Heart right ventricle (tissue), 16 donors: ENCODE measurements at regions not wholly inside any gene's neighbourhood (a gene's known extent, or its start where the extent isn't known, plus 50 kb on each side); places are given as distances from the start of the nearest gene placed in this dataset.

Experiments used
- ATAC-seq, 8 donors: fragments of 200-7000 bp; cut with Tn5 transposase; one replicate each; pipeline ENCODE4 v1.9.1; 2020; ENCODE audit warnings: mild to moderate bottlenecking in 8 of 8, moderate library complexity in 8 of 8, moderate number of reproducible peaks in 1 of 8
- DNase-seq, 2 donors: peaks; one replicate each; pipeline ENCODE4 v3.0.0-alpha.2; 2020
- H3K27ac ChIP-seq, 10 donors: fragments of 200-600 bp; sonication (generic) in 2 of 10; one replicate each; pipeline versions ENCODE4 v1.5.0 to v1.8.0; 2020 to 2022; ENCODE audit warnings: mild to moderate bottlenecking in 3 of 10
- H3K27me3 ChIP-seq, 7 donors: fragments of 200-600 bp; one replicate each; pipeline ENCODE4 v1.8.0; 2021 to 2022; ENCODE audit warnings: mild to moderate bottlenecking in 2 of 7
- H3K36me3 ChIP-seq, 9 donors: fragments of 200-600 bp; sonication (generic) in 1 of 9; one replicate each; pipeline versions ENCODE4 v1.5.0 to v1.8.0; 2020 to 2022; ENCODE audit warnings: mild to moderate bottlenecking in 2 of 9
- H3K4me1 ChIP-seq, 9 donors: fragments of 200-600 bp; sonication (generic) in 1 of 9; one replicate each; pipeline versions ENCODE4 v1.5.0 to v1.8.0; 2020 to 2022; ENCODE audit warnings: mild to moderate bottlenecking in 4 of 9
- H3K4me3 ChIP-seq, 10 donors: fragments of 200-600 bp; sonication (generic) in 2 of 10; one replicate each; pipeline versions ENCODE4 v1.5.0 to v1.8.0; 2020 to 2022; ENCODE audit warnings: mild to moderate bottlenecking in 7 of 10, moderate library complexity in 2 of 10
- H3K9me3 ChIP-seq, 11 donors: fragments of 200-600 bp in 10 of 11; sonication (generic) in 2 of 11; one replicate each; pipeline versions ENCODE4 v1.5.0 to v1.8.0; 2013 to 2022; ENCODE audit warnings: mild to moderate bottlenecking in 2 of 11, control low read depth in 1 of 11, moderate library complexity in 1 of 11
- WGBS, 2 donors: extraction: QIAGEN DNeasy Blood & Tissue Kit; methylation state at CpG; one replicate each; pipeline ENCODE4 v1.1.7; 2013; ENCODE audit warnings: inconsistent platforms in 1 of 2; 5-methylcytosine and 5-hydroxymethylcytosine counted together
- intact Hi-C, 10 donors: fragments of 100-400 bp; cut with DNase I; formaldehyde crosslinking; loops; one replicate each; pipeline versions ENCODE4 v1.11.1 to v1.14.2; 2022
- TF ChIP-seq, protein P1 (sequence below), 9 donors: fragments of 200-600 bp; sonication (generic) in 2 of 9; IDR thresholded peaks; one replicate each; pipeline versions ENCODE4 v1.5.0 to v1.8.0; 2021 to 2022; ENCODE audit warnings: antibody characterized with exemption in 9 of 9, mild to moderate bottlenecking in 5 of 9, moderate library complexity in 1 of 9
- donor health status: Arrhythmogenic right ventricular cardiomyopathy.
- donor health status: ischemic (EF 13 %, LVEDD 7.1; RV severe dilation, severe dysfunction).
- donor health status: healthy with polysubstance abuse.
- donor health status: DM: no; HTN: yes; CAD: no.
- donor health status: DM: no; HTN: no; CAD: no.
- donor health status: ischemic (EF 25% LVEDD 6.9; RV normal size, moderate dysfunction).
- donor health status: ischemic (EF 25% LVEDD 5.7; RV mildly dilated, moderate dysfunction).
- donor health status: healthy.
- donor health status: DM: yes; HTN: yes; CAD: no.
- donor health status: Ischemic cardiomyopathy.
- donor health status: ischemic (EF 35%, LVEDD 5.7; RV mildly dilated, moderate dysfunction).
- donor health status: nonischemic (EF 11% LVEDD 7.7; RV severe dilation, severe dysfunction).
- donor health status: DM: yes; HTN: yes; CAD: no.
- donor health status: PGD.
- donor health status: ischemic (EF 29% LVEDD 5.4; RV normal size, mild dysfunction).
- donor health status: nonischemic (EF 23%, LVEDD 6.1; RV moderate dilation, normal function).

DNA sequence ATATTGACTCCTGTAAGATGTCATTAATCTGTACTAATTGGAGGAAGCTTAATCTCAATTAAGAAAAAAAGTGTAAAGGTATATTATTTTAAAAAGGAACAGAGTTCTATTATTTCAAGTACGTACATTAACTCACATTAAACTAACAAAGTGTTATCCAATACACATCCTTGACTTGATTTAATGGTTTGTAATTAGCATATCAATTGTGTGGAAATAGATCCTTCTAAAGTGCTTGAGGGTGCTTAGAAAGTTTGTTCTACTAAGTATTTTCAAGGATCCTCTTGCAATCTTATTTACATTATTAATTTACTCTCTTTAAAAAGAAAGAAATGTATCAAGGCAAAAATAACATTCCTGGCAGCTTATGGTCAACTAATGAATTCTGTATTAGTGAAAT is 720.3 kb downstream of the KCNJ3 start:
- 77 to 80% methylated on average over 1 of the region's 1 CpG for WGBS, 2 donors

DNA sequence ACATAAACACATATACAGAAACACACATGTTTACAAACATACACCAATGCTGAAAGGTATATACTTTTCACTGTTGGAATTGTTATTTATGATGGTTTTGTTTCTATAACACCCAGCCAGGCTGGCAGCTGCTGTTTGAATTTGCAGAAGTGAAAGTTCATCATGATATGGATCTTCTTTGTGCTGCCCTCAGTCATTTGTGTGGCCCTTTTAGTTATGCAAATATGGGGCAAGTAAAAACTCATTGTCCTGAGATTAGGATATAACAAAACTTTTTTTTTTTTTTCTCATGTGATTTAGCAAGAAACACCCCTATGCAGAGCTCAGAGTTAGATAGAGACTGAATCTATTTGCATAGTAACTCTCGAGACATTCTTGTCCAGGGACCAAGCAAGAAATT is 714.1 kb downstream of the KCNJ3 start:
- TF ChIP-seq, protein P1, sequence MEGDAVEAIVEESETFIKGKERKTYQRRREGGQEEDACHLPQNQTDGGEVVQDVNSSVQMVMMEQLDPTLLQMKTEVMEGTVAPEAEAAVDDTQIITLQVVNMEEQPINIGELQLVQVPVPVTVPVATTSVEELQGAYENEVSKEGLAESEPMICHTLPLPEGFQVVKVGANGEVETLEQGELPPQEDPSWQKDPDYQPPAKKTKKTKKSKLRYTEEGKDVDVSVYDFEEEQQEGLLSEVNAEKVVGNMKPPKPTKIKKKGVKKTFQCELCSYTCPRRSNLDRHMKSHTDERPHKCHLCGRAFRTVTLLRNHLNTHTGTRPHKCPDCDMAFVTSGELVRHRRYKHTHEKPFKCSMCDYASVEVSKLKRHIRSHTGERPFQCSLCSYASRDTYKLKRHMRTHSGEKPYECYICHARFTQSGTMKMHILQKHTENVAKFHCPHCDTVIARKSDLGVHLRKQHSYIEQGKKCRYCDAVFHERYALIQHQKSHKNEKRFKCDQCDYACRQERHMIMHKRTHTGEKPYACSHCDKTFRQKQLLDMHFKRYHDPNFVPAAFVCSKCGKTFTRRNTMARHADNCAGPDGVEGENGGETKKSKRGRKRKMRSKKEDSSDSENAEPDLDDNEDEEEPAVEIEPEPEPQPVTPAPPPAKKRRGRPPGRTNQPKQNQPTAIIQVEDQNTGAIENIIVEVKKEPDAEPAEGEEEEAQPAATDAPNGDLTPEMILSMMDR (IDR thresholded peaks at IDR 0.05): no peak
- no peak overlapping the region for H3K27ac ChIP-seq
- WGBS, 2 donors: 86 to 100% methylated on average over 1 of the region's 1 CpG
- intact Hi-C loops: no loop called here
- no peak overlapping the region for H3K4me3 ChIP-seq
- DNase-seq (no peak), ATAC-seq (no peak)
- H3K9me3 ChIP-seq: peaks cover 0 to 11% (median 0%) of the 10 kb centered on the region in 11 donors
- H3K27me3 ChIP-seq: no peaks in the 10 kb centered on the region
- no peaks in the 10 kb centered on the region for H3K36me3 ChIP-seq
- H3K4me1 ChIP-seq: no peaks in the 10 kb centered on the region

More for the DNA sequence above, 720.3 kb downstream of the KCNJ3 start:
- Histone ChIP-seq H3K27me3 (no peaks in the 10 kb centered on the region), H3K4me3 (no peak overlapping the region), H3K4me1 (no peaks in the 10 kb centered on the region), H3K9me3 (peaks cover 0 to 11% (median 0%) of the 10 kb centered on the region in 11 donors), H3K36me3 (no peaks in the 10 kb centered on the region), H3K27ac (no peak overlapping the region)
- TF ChIP-seq, protein P1 (IDR thresholded peaks at IDR 0.05): no peak
- DNase-seq: no peak
- ATAC-seq: no peak
- intact Hi-C loops: no loop called here

DNA sequence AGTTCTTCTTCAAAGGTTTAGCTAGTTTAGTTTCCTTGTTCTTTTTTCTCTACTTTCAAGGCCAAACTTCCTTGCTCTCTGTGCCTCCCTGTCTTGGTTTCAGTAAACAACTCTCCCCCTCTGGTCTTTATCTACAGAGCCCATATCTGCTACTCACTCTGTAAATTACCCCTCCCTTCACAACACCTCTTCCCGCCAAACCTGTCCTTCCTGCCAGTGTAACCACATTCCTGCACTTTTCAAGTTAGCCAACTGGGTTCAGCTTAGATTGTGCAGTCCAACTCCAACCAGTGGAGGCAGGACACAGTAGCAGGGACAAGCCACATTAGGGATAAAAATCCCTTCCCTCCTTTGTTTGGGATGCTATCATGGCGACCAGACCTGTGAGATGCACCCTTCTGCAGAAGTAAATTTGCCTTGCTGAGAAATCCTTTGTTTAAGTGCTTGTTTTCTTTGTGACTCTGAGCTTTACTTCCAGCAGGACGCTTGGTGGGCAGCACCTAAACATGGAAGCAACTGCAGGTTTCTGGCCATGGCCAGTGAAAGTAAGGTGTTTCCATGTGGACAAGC is 706.0 kb downstream of the KCNJ3 start:
- intact Hi-C loops: no loop called here
- WGBS, 2 donors: 81% methylated on average over 3 of the region's 3 CpGs
- H3K4me1 ChIP-seq: no peaks in the 10 kb centered on the region

DNA sequence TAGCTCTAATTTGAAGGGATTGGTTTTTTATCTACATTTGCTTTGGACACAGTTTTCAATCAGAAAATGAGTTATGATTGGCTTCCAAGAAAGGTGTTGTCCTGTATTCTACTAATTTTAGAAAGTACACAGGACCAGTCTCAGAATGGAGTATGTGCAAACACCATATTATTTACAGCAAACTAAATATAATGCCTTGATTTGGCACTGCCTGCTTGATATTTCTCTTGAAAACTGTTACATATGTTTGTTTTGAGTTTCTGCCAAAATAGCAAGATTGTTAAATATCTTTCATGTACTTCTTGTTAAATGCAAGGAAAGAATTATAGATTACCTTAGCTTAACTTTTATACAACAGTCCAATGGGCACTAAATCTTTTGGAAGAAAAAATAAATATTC is 694.9 kb downstream of the KCNJ3 start:
- Histone ChIP-seq H3K27me3 (peaks cover 0 to 6% (median 0%) of the 10 kb centered on the region in 7 donors), H3K36me3 (no peaks in the 10 kb centered on the region), H3K27ac (no peak overlapping the region), H3K4me1 (no peaks in the 10 kb centered on the region), H3K4me3 (no peak overlapping the region), H3K9me3 (no peaks in the 10 kb centered on the region)
- ATAC-seq (no peak), DNase-seq (no peak)
- TF ChIP-seq, protein P1 (IDR thresholded peaks at IDR 0.05): no peak
- intact Hi-C loops: no loop called here

More for the DNA sequence above, 706.0 kb downstream of the KCNJ3 start:
- Histone ChIP-seq H3K36me3 (no peaks in the 10 kb centered on the region), H3K9me3 (peaks cover 0 to 34% (median 17%) of the 10 kb centered on the region in 11 donors), H3K27ac (no peak overlapping the region), H3K27me3 (no peaks in the 10 kb centered on the region), H3K4me3 (no peak overlapping the region)
- TF ChIP-seq, protein P1 (IDR thresholded peaks at IDR 0.05): no peak
- ATAC-seq: no peak
- DNase-seq: no peak
